PC-9 (cell line): ENCODE measurements at regions not wholly inside any gene's neighbourhood (a gene's known extent, or its start where the extent isn't known, plus 50 kb on each side); places are given as distances from the start of the nearest gene placed in this dataset.
"Not testable (repeated sequence)": the region's sequence is repeated elsewhere in the genome, so short reads cannot be mapped to it uniquely, and the experiment has no call there.

ENCODE experiments used
- BruUV-seq: library from RNA; stranded (reverse); fragments of 400-500 nt; replicated peaks from 2 replicates; lab custom pipeline; 2021; lab: Mats Ljungman, UMichigan
- CTCF ChIA-PET: fragments of 300-600 bp; sonication (Branson Sonifier 250); formaldehyde crosslinking; loops from one replicate; lab custom pipeline; 2022; ENCODE audit warnings: antibody characterized with exemption; lab: Charles Lee
- POLR2A ChIA-PET: fragments of 300-600 bp; sonication (Branson Sonifier 250); formaldehyde crosslinking; loops from one replicate; lab custom pipeline; 2022; ENCODE audit warnings: antibody characterized with exemption; ENCODE audit not compliant: unreplicated experiment; lab: Charles Lee
- DNase-seq, 2 experiments: peaks; one replicate each; pipeline versions ENCODE4 v3.0.0 to v3.0.0-alpha.2; 2015 to 2022; ENCODE audit warnings: mixed read lengths in 1 of 2
- H2AFZ ChIP-seq: fragments of 200-600 bp; sonication (generic); 2 replicates; pipeline ENCODE4 v1.8.1; 2017; ENCODE audit warnings: antibody characterized with exemption
- H3F3A ChIP-seq: fragments of 200-600 bp; sonication (generic); 2 replicates; pipeline ENCODE4 v1.8.1; 2017; ENCODE audit warnings: antibody characterized with exemption, mild to moderate bottlenecking, low read depth; ENCODE audit not compliant: insufficient read depth
- H3K27ac ChIP-seq: fragments of 200-600 bp; sonication (generic); 2 replicates; pipeline ENCODE4 v1.6.1; 2016; ENCODE audit warnings: mixed run types
- H3K27me3 ChIP-seq: fragments of 200-600 bp; sonication (generic); 2 replicates; pipeline ENCODE4 v1.6.1; 2016; ENCODE audit warnings: low read depth, mixed run types; ENCODE audit not compliant: insufficient read depth
- H3K36me3 ChIP-seq: fragments of 200-600 bp; sonication (generic); 2 replicates; pipeline ENCODE4 v1.6.1; 2016; ENCODE audit warnings: low read depth, mixed run types
- H3K4me1 ChIP-seq: fragments of 200-600 bp; sonication (generic); replicated peaks from 2 replicates; pipeline ENCODE4 v1.6.1; 2016; ENCODE audit warnings: mixed run types; ENCODE audit not compliant: insufficient read depth
- H3K4me2 ChIP-seq: fragments of 200-600 bp; sonication (generic); 2 replicates; pipeline ENCODE4 v1.6.1; 2017; ENCODE audit warnings: mixed run types
- H3K4me3 ChIP-seq: fragments of 200-600 bp; sonication (generic); 2 replicates; pipeline ENCODE4 v1.6.1; 2016; ENCODE audit warnings: mixed run types
- H3K79me2 ChIP-seq: fragments of 200-600 bp; sonication (generic); 2 replicates; pipeline ENCODE4 v1.6.1; 2017; ENCODE audit warnings: low read depth, mixed run types
- H3K9me2 ChIP-seq: fragments of 200-600 bp; sonication (generic); 2 replicates; pipeline ENCODE4 v1.8.1; 2017; ENCODE audit warnings: mild to moderate bottlenecking; ENCODE audit not compliant: insufficient read depth
- H3K9me3 ChIP-seq: fragments of 200-600 bp; sonication (generic); 2 replicates; pipeline ENCODE4 v1.8.1; 2016; ENCODE audit warnings: low read depth; ENCODE audit not compliant: insufficient read depth
- H4K20me1 ChIP-seq: fragments of 200-600 bp; sonication (generic); 2 replicates; pipeline ENCODE4 v1.8.1; 2017; ENCODE audit not compliant: insufficient read depth
- EZH2 ChIP-seq: fragments of 200-600 bp; sonication (generic); IDR thresholded peaks from 2 replicates; pipeline ENCODE4 v1.8.0; 2017; ENCODE audit warnings: antibody characterized with exemption, low read depth
- intact Hi-C: fragments of 100-400 bp; cut with micrococcal nuclease; formaldehyde crosslinking; loops from one replicate; pipeline ENCODE4 v1.10.0; 2022; ENCODE audit not compliant: unreplicated experiment
- TF ChIP-seq, protein P1 (sequence below): fragments of 200-600 bp; sonication (generic); conservative IDR thresholded peaks from 2 replicates; pipeline ENCODE4 v1.6.1; 2017; ENCODE audit warnings: mixed run types, antibody characterized with exemption, mild to moderate bottlenecking, moderate library complexity

DNA sequence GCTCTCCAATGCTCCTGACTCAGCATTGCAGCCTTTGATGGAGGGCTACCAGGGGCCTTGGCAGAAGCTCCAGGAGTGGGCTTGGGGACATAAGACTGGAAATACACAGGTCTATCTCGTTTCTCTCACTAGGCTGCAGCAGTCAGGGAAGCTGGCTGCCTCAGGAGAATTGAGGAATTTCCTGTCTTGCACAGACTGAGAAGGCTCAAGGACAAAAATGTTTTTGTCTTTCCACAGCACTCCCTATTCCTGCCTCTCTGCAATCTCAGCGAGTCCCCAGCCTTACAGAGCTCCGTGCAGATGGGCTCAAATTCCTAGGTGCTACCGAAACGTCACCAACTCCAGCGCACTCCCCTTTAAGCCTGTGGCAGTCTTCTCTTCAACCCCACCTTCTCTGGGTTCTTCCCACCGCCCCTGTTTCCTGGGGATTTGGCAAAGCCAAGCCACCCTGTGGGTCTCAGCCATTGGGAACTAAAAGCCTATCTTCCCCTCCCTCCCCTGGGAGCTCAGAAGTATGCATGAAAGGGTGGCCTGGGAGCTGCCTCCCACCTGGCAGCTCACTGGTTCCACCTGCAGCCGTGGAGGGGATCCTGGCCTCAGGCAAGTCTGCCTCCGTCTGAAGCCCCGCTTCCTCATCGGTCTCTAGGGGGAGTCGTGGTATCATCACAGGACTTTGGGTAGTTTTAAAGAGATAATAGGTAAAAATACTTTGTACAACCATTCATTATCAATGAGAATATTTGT, 322.6 kb upstream of the FRG2C start:
- intact Hi-C loops = no loop called here
- Histone ChIP-seq H4K20me1 (no peaks in the 10 kb centered on the region), H3K9me2 (no peaks in the 10 kb centered on the region), H3K79me2 (no peaks in the 10 kb centered on the region), H3K4me2 (no peak overlapping the region), H3K27ac (no peak overlapping the region), H3K9me3 (no peaks in the 10 kb centered on the region), H3K36me3 (no peaks in the 10 kb centered on the region), H3K4me1 (no peaks in the 10 kb centered on the region), H3K27me3 (peaks cover 59% of the 10 kb centered on the region), H2AFZ (no peak overlapping the region), H3F3A (no peaks in the 10 kb centered on the region), H3K4me3 (no peak overlapping the region)
- BruUV-seq = no TSS peak
- TF ChIP-seq, protein P1, sequence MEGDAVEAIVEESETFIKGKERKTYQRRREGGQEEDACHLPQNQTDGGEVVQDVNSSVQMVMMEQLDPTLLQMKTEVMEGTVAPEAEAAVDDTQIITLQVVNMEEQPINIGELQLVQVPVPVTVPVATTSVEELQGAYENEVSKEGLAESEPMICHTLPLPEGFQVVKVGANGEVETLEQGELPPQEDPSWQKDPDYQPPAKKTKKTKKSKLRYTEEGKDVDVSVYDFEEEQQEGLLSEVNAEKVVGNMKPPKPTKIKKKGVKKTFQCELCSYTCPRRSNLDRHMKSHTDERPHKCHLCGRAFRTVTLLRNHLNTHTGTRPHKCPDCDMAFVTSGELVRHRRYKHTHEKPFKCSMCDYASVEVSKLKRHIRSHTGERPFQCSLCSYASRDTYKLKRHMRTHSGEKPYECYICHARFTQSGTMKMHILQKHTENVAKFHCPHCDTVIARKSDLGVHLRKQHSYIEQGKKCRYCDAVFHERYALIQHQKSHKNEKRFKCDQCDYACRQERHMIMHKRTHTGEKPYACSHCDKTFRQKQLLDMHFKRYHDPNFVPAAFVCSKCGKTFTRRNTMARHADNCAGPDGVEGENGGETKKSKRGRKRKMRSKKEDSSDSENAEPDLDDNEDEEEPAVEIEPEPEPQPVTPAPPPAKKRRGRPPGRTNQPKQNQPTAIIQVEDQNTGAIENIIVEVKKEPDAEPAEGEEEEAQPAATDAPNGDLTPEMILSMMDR = no peak
- TF ChIP-seq EZH2 = no peak
- ChIA-PET CTCF (no interaction called here), POLR2A (no interaction called here)
- DNase-seq = no peak

DNA sequence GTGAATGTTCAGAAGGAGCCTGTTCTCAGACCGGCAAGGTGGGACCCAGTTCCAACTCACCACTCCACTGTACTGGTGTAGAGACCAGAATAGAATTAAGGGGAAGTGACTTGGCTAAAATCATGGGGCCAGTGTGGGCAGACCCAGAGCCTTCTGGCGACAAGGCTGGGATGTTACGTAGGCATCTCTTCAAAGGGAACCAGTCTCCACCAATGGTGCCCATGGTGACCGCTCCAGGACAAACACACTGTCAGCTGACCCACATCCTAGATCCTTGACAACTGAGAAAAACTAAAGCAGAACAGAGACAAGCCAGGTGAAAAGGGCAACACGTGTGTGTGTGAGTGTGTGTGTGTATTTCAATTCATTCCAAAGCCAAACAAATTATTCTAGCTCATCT, 321.7 kb upstream of the FRG2C start:
- no peak overlapping the region for H3K4me2 ChIP-seq
- intact Hi-C loops = no loop called here
- no peak for DNase-seq
- peaks cover 50% of the 10 kb centered on the region for H3K27me3 ChIP-seq
- H3K9me2 ChIP-seq = no peaks in the 10 kb centered on the region
- no peak overlapping the region for H3K27ac ChIP-seq
- H3K79me2 ChIP-seq = no peaks in the 10 kb centered on the region
- H3K9me3 ChIP-seq = no peaks in the 10 kb centered on the region
- CTCF ChIA-PET = no interaction called here
- H3F3A ChIP-seq = no peaks in the 10 kb centered on the region
- BruUV-seq = no TSS peak
- no peak overlapping the region for H3K4me3 ChIP-seq
- no peaks in the 10 kb centered on the region for H3K36me3 ChIP-seq
- H4K20me1 ChIP-seq = no peaks in the 10 kb centered on the region
- no peaks in the 10 kb centered on the region for H3K4me1 ChIP-seq
- H2AFZ ChIP-seq = no peak overlapping the region
- no peak for TF ChIP-seq EZH2
- TF ChIP-seq, protein P1 = no peak
- POLR2A ChIA-PET = no interaction called here

DNA sequence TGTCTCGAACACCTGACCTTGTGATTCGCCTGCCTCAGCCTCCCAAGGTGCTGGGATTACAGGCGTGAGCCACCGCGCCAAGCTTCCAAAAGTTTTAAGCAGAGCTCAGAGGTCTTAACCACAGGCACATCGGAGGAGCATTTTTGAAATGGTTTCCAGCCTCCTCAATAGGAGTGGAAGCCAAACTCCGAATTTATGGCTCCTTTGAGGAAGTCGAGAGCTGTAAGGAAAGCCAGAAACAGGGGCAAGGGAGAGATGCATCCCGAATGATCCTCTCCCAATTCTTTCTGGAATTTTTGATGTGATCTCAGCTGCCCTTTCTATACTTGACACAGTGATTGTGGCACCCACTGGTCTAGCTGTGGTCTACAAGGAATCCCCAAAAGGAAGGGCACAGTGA, 313.6 kb upstream of the FRG2C start:
- BruUV-seq, H4K20me1 ChIP-seq, H3F3A ChIP-seq, H3K9me2 ChIP-seq, intact Hi-C loops, POLR2A ChIA-PET, CTCF ChIA-PET, H3K27ac ChIP-seq, H2AFZ ChIP-seq, H3K4me2 ChIP-seq, H3K4me1 ChIP-seq, DNase-seq, H3K9me3 ChIP-seq, H3K36me3 ChIP-seq, H3K4me3 ChIP-seq, H3K79me2 ChIP-seq: not testable (repeated sequence)
- H3K27me3 ChIP-seq = peaks cover 78% of the 10 kb centered on the region

DNA sequence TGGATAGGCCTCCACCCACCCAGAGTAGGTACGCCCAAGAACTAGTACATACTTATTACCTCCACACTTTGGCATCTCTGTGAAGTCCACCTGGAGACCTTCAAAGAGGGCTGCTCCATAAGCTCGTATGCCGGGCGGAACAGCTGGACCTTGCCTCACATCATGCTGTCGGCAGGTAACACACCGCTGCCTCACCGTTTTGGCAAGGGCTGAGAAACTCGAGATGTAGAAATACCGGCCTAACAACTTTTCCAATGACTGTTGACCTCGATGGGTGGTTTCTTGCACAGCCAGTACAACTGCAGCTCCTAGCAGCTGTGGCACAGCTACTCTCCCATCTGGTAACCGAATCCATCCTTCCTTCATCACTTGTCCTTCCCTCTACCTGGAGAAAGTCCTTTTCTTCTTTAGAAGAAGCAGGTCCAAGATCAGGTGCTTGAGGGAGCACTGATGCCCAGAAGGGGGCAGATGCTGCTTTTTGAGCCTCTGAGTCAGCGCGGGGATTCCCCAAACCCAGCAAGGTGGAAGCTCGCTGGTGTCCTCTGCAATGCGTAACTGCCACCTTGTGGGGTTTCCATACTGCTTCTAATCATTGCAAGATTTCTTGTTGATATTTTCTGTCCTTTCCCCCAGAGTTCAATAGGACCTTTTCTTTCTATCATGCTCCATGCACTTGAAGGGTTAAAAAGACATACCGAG, 301.9 kb upstream of the FRG2C start:
- H3K4me3 ChIP-seq, H3K36me3 ChIP-seq, POLR2A ChIA-PET, CTCF ChIA-PET, H2AFZ ChIP-seq, H3K4me1 ChIP-seq, BruUV-seq, H3K27me3 ChIP-seq, H3F3A ChIP-seq, H3K9me3 ChIP-seq, H3K27ac ChIP-seq, intact Hi-C loops, H3K9me2 ChIP-seq, H4K20me1 ChIP-seq, H3K79me2 ChIP-seq: not testable (repeated sequence)
- peak; percentile 68 to 75 for DNase-seq
- H3K4me2 ChIP-seq = peak overlapping the region; percentile 41; the same call in 1 of the 2 replicates

DNA sequence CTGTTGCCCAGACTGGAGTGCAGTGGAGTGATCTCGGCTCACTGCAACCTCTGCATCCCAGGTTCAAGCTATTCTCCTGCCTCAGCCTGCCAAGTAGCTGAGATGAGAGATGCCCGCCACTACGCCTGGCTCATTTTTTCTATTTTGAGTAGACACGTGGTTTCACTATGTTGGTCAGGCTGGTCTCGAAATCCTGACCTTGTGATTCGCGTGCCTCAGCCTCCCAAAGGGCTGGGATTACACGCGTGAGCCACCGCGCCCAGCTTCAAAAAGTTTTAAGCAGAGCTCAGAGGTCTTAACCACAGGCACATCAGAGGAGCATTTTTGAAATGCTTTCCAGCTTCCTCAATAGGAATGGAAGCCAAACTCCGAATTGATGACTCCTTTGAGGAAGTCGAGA, 291.2 kb upstream of the FRG2C start:
- H3K4me2 ChIP-seq, H3F3A ChIP-seq, intact Hi-C loops, H3K9me2 ChIP-seq, DNase-seq, H3K4me1 ChIP-seq, BruUV-seq, H3K4me3 ChIP-seq, H3K36me3 ChIP-seq, H3K9me3 ChIP-seq, H2AFZ ChIP-seq, CTCF ChIA-PET, H3K79me2 ChIP-seq, H3K27ac ChIP-seq, H4K20me1 ChIP-seq, POLR2A ChIA-PET: not testable (repeated sequence)
- H3K27me3 ChIP-seq = peaks cover 62% of the 10 kb centered on the region

DNA sequence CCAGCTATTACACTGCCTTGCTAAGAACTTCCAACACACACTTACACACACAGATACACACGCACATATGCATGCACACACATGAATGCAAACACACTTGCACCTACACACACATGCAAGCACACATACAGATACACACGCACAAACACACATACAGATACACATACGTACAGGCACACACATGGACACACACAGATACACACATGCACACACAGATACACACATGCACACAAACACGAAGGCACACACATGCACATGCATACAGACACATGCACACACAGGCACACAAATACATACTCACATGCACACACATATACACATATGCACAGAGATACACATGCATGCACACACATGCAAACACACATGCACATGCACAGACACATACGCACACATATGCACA, 284.3 kb upstream of the FRG2C start:
- DNase-seq, H2AFZ ChIP-seq, H3K4me2 ChIP-seq, H3K9me3 ChIP-seq, BruUV-seq, CTCF ChIA-PET, H3K79me2 ChIP-seq, H4K20me1 ChIP-seq, H3K9me2 ChIP-seq, H3K27ac ChIP-seq, POLR2A ChIA-PET, H3F3A ChIP-seq, intact Hi-C loops, H3K4me3 ChIP-seq, H3K4me1 ChIP-seq, H3K36me3 ChIP-seq: not testable (repeated sequence)
- peaks cover 52% of the 10 kb centered on the region for H3K27me3 ChIP-seq
